RWPE2 (cell line): ENCODE measurements at regions not wholly inside any gene's neighbourhood (a gene's known extent, or its start where the extent isn't known, plus 50 kb on each side); places are given as distances from the start of the nearest gene placed in this dataset.
A peak's percentile ranks its signal among the peaks of the same experiment; 100 is the strongest.

Source experiments
- ATAC-seq: fragments of 200-7000 bp; cut with Tn5 transposase; 3 replicates; pipeline ENCODE4 v1.9.1; 2021; ENCODE audit warnings: low read depth
- DNase-seq: peaks from one replicate; pipeline ENCODE4 v3.0.0-alpha.2; 2020; ENCODE audit warnings: low spot score
- H3K27ac ChIP-seq: fragments of 450-650 bp; 2 replicates; pipeline ENCODE4 v1.5.1; 2017; ENCODE audit warnings: mild to moderate bottlenecking; ENCODE audit not compliant: poor library complexity, severe bottlenecking
- H3K27me3 ChIP-seq: fragments of 250-450 bp; sonication (Bioruptor Pico); 2 replicates; pipeline ENCODE4 v1.5.1; 2021; ENCODE audit warnings: mild to moderate bottlenecking, moderate library complexity; ENCODE audit not compliant: insufficient read depth, poor library complexity, severe bottlenecking
- H3K36me3 ChIP-seq: fragments of 250-450 bp; sonication (Bioruptor Pico); 2 replicates; pipeline ENCODE4 v1.5.1; 2020; ENCODE audit warnings: low read depth, mild to moderate bottlenecking, moderate library complexity
- H3K4me1 ChIP-seq: fragments of 250-450 bp; sonication (Bioruptor Pico); 2 replicates; pipeline ENCODE4 v1.5.1; 2021; ENCODE audit warnings: mild to moderate bottlenecking, moderate library complexity; ENCODE audit not compliant: insufficient read depth, poor library complexity, severe bottlenecking
- H3K4me3 ChIP-seq: fragments of 250-450 bp; sonication (Bioruptor Pico); 2 replicates; pipeline ENCODE4 v1.5.1; 2021; ENCODE audit warnings: mild to moderate bottlenecking, moderate library complexity; ENCODE audit not compliant: severe bottlenecking
- H3K9me3 ChIP-seq: fragments of 250-450 bp; sonication (Bioruptor Pico); 2 replicates; pipeline ENCODE4 v1.5.1; 2021; ENCODE audit warnings: mild to moderate bottlenecking, moderate library complexity; ENCODE audit not compliant: severe bottlenecking
- CTCF ChIP-seq: fragments of 450-650 bp; IDR thresholded peaks from one replicate; pipeline ENCODE4 v1.5.1; 2017; ENCODE audit warnings: mild to moderate bottlenecking, moderate library complexity; ENCODE audit not compliant: poor library complexity, severe bottlenecking

- H3K36me3 ChIP-seq, result no peaks in the 10 kb centered on the region
- no peak overlapping the region for H3K4me3 ChIP-seq
- no peak for ATAC-seq
- TF ChIP-seq CTCF, result no peak
- DNase-seq, result no peak
- peaks cover 2% of the 10 kb centered on the region for H3K4me1 ChIP-seq
- H3K9me3 ChIP-seq, result no peaks in the 10 kb centered on the region
- no peaks in the 10 kb centered on the region for H3K27me3 ChIP-seq
- no peak overlapping the region for H3K27ac ChIP-seq
Observed at GRCh38 chr4:33062155-33062806, 2342.1 kb downstream of the PCDH7 start.

GRCh38 chr4:33063241-33063640 lies 2343.1 kb downstream of the PCDH7 start:
- no peak for TF ChIP-seq CTCF
- no peaks in the 10 kb centered on the region for H3K9me3 ChIP-seq
- H3K4me3 ChIP-seq, result no peak overlapping the region
- no peaks in the 10 kb centered on the region for H3K27me3 ChIP-seq
- H3K4me1 ChIP-seq, result peaks cover 2% of the 10 kb centered on the region
- ATAC-seq (peak; percentile 69), DNase-seq (no peak)
- no peaks in the 10 kb centered on the region for H3K36me3 ChIP-seq
- no peak overlapping the region for H3K27ac ChIP-seq

- no peak overlapping the region for H3K27ac ChIP-seq
Observed at GRCh38 chr4:33064238-33064637, 2344.1 kb downstream of the PCDH7 start.

GRCh38 chr4:33065749-33066148 lies 2345.6 kb downstream of the PCDH7 start:
- TF ChIP-seq CTCF, result no peak
- Histone ChIP-seq H3K27me3 (no peaks in the 10 kb centered on the region), H3K4me1 (peaks cover 2% of the 10 kb centered on the region), H3K9me3 (no peaks in the 10 kb centered on the region), H3K27ac (no peak overlapping the region), H3K36me3 (no peaks in the 10 kb centered on the region), H3K4me3 (no peak overlapping the region)
- no peak for DNase-seq
- ATAC-seq, result no peak

More at GRCh38 chr4:33064238-33064637, 2344.1 kb downstream of the PCDH7 start:
- no peaks in the 10 kb centered on the region for H3K36me3 ChIP-seq
- H3K4me3 ChIP-seq, result no peak overlapping the region
- no peak for TF ChIP-seq CTCF
- no peaks in the 10 kb centered on the region for H3K27me3 ChIP-seq
- ATAC-seq (no peak), DNase-seq (no peak)
- peaks cover 2% of the 10 kb centered on the region for H3K4me1 ChIP-seq
- no peaks in the 10 kb centered on the region for H3K9me3 ChIP-seq

- no peaks in the 10 kb centered on the region for H3K27me3 ChIP-seq
- no peak overlapping the region for H3K4me3 ChIP-seq
- H3K4me1 ChIP-seq, result peaks cover 2% of the 10 kb centered on the region
- H3K27ac ChIP-seq, result no peak overlapping the region
- H3K9me3 ChIP-seq, result no peaks in the 10 kb centered on the region
- DNase-seq (no peak), ATAC-seq (no peak)
- no peak for TF ChIP-seq CTCF
- no peaks in the 10 kb centered on the region for H3K36me3 ChIP-seq
Observed at GRCh38 chr4:33067221-33067620, 2347.1 kb downstream of the PCDH7 start.
